GM21528 (cell line): ENCODE measurements at regions not wholly inside any gene's neighbourhood (a gene's known extent, or its start where the extent isn't known, plus 50 kb on each side); places are given as distances from the start of the nearest gene placed in this dataset.
"Not testable (repeated sequence)": the region's sequence is repeated elsewhere in the genome, so short reads cannot be mapped to it uniquely, and the experiment has no call there.

ENCODE experiments used
- ATAC-seq: cut with Tn5 transposase; IDR thresholded peaks from one replicate; pipeline ENCODE4 v1.9.1; 2021; ENCODE audit warnings: mild to moderate bottlenecking, moderate library complexity; ENCODE audit not compliant: unreplicated experiment, low FRiP score

GRCh38 chr12:43255522-43256111 is 296.4 kb downstream of the ADAMTS20 start:
- ATAC-seq, result no peak

DNA sequence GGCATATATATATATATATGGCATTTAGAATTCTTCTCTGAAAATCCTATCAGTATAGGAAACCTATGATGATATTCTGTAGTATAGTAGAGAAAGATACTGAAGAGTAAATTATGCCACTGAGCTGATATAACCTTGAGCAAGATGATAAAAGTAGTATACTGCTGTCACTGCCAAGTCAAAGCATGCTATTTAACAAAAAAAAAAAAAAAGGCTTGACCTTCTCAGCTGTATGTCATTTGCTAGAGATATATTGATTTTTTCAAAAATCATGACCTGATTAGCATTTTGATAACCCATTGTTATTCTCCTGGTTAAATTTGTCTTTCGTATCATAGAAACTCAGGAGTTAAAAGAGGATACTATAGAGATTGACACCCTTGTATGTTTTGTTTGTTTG is 299.4 kb downstream of the ADAMTS20 start:
- ATAC-seq, result no peak

- no peak for ATAC-seq
Observed at GRCh38 chr12:43245947-43246346, 306.1 kb downstream of the ADAMTS20 start.

GRCh38 chr12:43241986-43242385 is 310.0 kb downstream of the ADAMTS20 start:
- ATAC-seq, result no peak

DNA sequence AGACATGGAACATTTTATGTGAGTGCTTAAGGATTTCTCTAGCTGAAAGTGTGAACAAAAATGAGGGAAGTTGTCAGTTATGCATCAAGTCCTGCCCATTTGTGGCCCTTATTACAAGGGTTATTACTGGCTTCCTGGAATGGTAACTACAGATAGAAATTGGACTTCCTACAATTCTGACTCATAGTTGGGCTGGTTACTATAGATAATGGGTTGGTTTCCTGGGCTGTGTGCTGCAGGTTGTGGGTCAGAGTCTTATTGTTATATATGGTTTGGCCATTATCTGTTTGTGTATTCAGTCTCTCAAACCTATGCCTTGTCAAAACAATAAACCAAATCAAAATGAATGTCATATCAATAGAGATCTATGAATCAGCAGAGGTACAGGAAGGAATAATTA is 313.7 kb downstream of the ADAMTS20 start:
- no peak for ATAC-seq

DNA sequence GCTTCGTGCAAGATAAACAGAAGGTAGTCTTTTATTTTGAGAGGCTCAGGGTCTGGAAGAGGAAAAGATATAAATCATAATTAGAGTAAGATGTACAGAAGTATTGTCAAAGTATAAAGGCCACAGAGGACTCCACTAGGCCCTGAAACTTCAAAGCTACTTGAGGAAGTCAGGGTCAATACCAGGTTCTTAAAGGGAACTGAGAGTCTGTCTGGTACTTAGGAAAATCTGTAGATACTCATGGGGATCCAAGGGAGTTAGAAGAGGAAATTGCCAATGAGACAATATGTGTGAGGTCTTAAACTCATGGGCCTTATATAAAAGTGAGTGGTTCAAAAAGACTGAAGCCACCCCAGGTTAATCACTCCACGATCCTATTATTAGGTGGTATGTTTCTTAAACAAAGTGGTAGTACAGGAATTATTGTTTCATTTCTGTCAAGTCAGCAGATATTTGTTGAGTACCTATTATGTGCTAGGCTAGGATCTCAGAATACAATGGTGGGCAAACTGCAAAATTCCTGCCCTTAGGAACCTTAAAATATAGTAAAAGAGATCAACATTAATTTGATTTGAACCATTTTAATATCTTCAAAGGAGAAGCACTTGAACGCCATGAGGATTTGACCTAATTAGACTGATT is 314.6 kb downstream of the ADAMTS20 start:
- ATAC-seq, result no peak

- no peak for ATAC-seq
Observed at GRCh38 chr12:43235721-43236120, 316.3 kb downstream of the ADAMTS20 start.

GRCh38 chr12:43233861-43234260 is 318.1 kb downstream of the ADAMTS20 start:
- ATAC-seq, result no peak

DNA sequence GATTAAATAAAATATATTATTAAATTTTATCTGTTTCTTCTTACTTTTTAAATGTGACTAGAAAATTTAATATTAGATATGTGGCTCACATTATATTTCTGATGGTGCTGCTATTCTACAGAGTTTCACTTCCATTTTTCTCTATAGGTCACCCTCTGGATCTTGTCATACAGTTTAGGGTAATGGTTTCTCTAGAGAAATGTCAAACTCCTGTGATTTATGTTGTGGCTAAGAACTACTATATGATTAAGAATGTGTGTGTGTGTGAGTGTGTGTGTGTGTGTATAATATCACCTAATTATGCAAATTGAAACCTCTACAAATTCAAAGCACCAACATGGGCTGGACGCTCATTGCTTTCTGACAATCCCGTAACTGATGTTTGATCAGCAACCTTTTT is 325.9 kb downstream of the ADAMTS20 start:
- no peak for ATAC-seq

DNA sequence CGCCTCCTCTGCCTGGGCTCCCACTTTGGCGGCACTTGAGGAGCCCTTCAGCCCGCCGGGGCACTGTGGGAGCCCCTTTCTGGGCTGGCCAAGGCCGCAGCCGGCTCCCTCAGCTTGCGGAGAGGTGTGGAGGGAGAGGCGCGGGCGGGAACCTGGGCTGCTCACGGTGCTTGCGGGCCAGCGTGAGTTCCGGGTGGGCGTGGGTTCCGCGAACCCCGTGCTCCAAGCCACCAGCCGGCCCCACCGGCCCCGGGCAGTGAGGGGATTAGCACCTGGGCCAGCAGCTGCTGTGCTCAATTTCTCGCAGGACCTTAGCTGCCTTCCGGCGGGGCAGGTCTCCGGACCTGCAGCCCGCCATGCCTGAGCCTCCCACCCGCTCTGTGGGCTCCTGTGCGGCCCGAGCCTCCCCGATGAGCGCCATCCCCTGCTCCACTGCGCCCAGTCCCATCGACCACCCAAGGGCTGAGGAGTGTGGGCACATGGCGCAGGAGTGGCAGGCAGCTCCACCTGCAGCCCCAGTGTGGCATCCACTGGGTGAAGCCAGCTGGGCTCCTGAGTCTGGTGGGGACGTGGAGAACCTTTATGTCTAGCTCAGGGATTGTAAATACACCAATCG is 327.7 kb downstream of the ADAMTS20 start:
- ATAC-seq, result not testable (repeated sequence)

GRCh38 chr12:43222796-43223195 is 329.2 kb downstream of the ADAMTS20 start:
- ATAC-seq, result no peak

- ATAC-seq, result no peak
Observed at GRCh38 chr12:43221216-43221615, 330.8 kb downstream of the ADAMTS20 start.

DNA sequence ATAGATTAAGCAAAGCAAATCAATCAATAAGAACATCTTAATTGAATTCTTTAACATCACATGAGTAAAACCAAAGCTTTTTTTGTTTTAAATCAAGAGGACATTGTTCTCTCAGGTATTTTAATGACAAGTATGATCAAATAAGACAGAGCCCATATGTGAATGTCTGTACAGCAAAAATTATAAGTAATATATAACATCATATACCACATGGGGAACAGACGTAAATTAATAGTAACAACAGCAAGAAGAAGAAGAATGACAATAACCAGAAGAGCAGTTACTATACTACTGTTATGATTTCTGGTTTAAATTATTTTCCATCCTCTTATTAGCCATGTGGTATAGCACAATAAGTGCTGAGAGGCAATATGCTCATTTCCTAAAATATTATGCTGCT is 335.5 kb downstream of the ADAMTS20 start:
- no peak for ATAC-seq

DNA sequence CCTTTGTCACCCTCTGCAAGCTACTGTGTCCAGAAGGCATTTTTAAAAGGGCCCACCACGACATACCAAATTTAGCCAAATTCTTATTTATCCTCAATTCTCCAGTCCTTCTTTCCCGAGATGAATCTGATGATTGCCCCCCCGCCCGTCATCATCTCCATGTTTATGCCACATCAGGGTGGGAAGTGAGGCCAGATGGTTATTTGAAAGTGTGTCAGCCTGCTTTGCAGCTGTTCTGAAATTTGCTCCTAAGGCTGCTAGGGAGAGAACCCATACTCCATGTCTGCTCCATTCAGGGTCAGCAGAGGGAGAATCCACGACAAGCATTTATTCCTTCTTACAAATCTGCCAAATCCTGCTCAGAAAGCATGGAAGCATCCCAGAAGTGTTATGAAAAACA is 337.8 kb downstream of the ADAMTS20 start:
- ATAC-seq, result no peak

GRCh38 chr12:43213608-43214007 is 338.4 kb downstream of the ADAMTS20 start:
- ATAC-seq, result no peak

DNA sequence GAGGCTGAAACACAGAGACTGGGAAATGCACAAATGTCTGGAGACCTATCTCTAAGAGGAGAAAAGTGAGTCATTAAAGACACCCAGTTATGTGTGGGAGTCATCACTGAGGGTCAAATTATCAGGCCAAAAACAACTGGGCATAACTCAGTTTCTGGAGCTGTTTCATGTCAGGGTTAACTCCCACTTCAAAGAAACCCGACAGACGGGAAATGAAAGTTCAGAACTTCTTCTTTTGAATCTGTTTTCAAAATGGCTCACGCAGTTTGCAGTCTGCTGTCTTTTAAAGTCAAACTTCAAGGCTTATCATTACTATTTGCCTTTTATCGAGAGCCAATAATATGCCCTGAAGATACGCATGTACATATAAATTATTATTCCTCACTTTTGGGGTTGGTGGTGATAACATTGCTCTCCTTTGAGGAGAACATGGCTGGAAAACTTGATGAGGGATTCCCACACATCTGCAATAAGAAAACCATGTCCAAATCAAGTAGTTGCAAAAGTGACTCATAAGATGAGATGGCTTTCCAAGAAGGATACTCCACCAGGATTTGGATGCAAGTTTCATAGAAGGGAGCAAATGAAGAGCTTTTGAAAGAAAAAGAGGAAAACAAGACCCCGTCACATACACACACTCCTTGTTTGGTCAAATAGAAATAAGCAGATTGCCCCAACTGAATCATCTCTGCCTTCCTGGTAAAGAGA is 341.4 kb downstream of the ADAMTS20 start:
- ATAC-seq, result peak; percentile 93

DNA sequence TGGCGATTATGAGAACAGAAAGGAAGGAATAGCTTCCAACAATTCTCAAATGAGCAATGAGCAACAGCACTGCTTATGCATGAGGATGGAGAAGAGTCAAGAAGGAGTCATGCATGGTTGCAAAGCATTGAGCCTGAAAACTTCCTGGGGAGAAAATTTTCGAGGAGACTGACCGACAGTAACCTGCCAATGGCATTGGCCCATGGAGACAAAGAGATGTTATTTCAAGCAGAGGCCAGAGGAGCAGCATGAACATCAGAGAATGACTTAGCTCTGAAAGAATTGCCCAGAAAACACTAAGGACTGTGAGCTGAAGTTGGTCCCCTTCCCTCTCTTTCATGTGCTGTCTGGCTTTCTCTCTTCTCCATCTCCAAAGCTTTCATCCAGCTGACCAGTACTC is 343.4 kb downstream of the ADAMTS20 start:
- no peak for ATAC-seq

DNA sequence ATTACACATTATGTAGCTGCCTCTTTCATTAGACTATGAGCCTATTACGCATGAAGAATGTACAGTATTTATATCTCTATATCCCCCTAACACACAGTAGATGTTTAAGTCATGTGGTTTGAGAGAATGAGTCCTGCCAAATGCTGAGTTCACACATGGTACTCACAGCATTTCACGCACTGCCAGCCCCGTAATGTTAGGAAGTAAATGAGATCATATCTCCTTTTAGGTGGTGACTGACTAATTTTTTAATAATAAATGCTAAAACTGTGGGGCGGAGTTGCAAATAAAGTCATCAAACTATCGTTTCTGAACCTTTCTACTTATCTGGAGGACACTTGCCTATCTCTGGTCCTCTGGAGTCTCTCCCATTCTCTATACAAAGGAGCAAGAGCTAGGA is 343.8 kb downstream of the ADAMTS20 start:
- ATAC-seq, result no peak

DNA sequence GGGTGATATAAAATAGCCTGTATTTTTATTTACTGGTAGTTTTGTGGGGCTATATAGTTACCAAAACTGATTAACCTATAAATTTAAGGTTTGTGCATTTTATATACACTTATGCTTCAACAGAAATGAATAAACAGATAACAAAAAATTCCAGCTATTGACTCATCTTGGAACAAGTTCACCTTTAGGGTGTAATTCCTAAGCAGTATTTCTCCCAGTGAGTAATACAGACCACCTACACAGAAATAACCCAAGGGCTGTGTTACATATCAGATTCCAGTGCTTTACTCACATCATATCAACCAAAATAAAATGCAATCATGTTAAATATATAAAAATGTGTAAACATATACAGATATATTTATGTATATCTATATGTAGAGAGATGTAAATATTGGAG is 345.6 kb downstream of the ADAMTS20 start:
- ATAC-seq, result no peak

- no peak for ATAC-seq
Observed at GRCh38 chr12:43198608-43199007, 353.4 kb downstream of the ADAMTS20 start.

DNA sequence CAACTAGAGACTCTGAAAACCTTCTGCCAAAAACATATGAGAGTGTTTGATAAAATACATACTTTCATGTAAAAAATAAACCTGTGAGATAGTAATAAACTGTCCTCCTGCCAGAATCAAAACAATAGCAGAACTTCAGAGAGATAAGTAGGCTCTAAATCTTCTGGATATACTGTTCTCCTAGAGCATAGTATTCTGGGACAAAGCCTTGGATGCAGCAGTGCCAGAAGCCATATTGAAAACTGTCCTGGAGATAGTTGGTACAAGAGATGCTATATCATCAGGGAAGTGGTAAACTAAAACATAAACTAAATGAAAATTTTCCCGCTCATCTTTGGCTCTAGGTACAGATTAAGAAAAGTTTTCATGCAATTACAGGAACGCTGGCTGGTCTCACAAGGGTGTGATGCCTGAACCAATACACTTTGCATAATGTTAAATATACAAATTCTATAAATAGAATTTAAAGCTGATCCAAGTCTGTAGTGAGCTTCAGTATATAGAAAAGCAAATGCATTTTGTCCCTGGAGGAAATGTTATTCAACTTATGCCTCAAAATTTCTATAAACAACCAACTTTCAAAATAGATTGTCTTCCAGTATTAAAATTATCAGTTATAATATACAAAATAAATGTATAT is 355.6 kb downstream of the ADAMTS20 start:
- no peak for ATAC-seq
